ENCODE measurements at regions not wholly inside any gene's neighbourhood (a gene's known extent, or its start where the extent isn't known, plus 50 kb on each side); places are given as distances from the start of the nearest gene placed in this dataset.

DNA sequence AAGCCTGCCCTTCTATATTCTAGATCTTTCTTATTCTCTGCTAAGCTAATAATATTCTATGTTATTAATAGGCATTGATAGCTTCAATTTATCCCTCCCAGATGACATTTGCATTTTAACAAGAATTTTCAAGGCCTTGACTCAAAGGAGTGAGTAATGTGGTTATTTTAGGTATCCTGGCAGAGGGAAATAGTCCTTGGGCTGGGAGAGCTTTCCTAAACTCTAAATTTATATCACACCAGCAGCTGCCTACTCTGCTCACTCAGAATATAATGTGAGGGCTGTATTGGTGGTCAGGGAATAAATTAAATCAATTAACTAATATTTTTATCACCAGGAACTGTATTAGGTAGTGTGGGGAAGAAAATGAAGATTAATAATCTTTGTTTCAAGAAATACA, 74.8 kb upstream of the ADAM23 start:
- Mint-ChIP-seq H3K4me1 (no peaks in the 10 kb centered on the region), H3K4me3 (no peak overlapping the region), H3K27me3 (peaks cover 20% of the 10 kb centered on the region), H3K27ac (no peak overlapping the region), H3K9me3 (peaks cover 14 to 28% of the 10 kb centered on the region in 2 donors)
- DNase-seq (no peak), ATAC-seq (no peak)

- Mint-ChIP-seq H3K4me3 (no peak overlapping the region), H3K27ac (no peak overlapping the region), H3K27me3 (peaks cover 20% of the 10 kb centered on the region), H3K4me1 (no peaks in the 10 kb centered on the region), H3K9me3 (peaks cover 16 to 34% of the 10 kb centered on the region in 2 donors)
- DNase-seq (no peak), ATAC-seq (no peak)
Measured at GRCh38 chr2:206368933-206369569, 74.3 kb upstream of the ADAM23 start.

DNA sequence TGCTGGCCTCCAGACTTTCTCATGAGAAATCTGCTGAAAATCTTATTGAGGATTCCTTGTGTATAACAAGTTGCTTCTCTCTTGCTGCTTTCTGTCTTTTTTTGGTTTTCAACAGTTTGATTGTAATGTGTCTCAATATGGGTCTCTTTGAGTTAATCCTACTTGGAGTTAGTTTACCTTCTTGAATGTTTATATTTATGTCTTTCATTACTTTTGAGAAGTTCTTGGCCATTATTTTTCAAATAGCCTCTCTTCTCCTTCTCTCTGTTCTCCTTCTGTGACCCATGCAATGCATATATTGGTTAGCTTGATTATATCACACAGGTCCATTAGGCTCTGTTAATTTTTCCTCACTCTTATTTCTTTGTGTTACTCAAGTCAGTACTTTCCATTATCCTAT, 67.4 kb upstream of the ADAM23 start:
- no peak overlapping the region for H3K27ac Mint-ChIP-seq
- ATAC-seq: no peak
- H3K4me3 Mint-ChIP-seq: no peak overlapping the region
- H3K27me3 Mint-ChIP-seq: peaks cover under 1% of the 10 kb centered on the region
- no peak for DNase-seq
- H3K9me3 Mint-ChIP-seq: peaks cover 31 to 40% of the 10 kb centered on the region in 2 donors
- H3K4me1 Mint-ChIP-seq: no peaks in the 10 kb centered on the region

DNA sequence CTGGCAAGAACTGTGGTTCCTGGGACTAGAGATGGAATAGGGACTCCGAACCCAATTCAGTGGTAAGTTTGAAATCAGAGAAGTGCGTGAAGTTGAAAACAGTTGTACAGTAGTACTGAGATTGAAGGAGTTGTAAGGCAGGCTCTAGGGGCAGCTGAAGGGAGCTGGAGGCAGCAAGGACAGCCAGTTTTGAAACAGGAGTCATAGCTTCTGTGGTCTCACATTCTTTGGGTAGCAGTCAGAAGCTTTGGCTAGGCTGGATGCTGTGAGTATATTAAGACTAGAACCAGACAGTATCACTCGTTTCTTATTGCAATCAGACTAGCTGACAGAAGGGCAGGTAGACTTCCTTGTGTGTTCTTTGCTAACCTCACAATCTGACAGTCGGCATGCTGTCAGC, 64.5 kb upstream of the ADAM23 start:
- no peak for ATAC-seq
- H3K27ac Mint-ChIP-seq: no peak overlapping the region

GRCh38 chr2:206379266-206379665, 64.1 kb upstream of the ADAM23 start:
- Mint-ChIP-seq H3K27ac (no peak overlapping the region), H3K27me3 (no peaks in the 10 kb centered on the region), H3K4me3 (no peak overlapping the region), H3K4me1 (no peaks in the 10 kb centered on the region), H3K9me3 (peaks cover 19 to 22% of the 10 kb centered on the region in 2 donors)
- DNase-seq (no peak), ATAC-seq (no peak)

More for the DNA sequence above, 64.5 kb upstream of the ADAM23 start:
- no peak for DNase-seq
- Mint-ChIP-seq H3K4me3 (no peak overlapping the region), H3K27me3 (no peaks in the 10 kb centered on the region), H3K9me3 (peaks cover 22% of the 10 kb centered on the region in 2 donors), H3K4me1 (no peaks in the 10 kb centered on the region)

- no peak overlapping the region for H3K4me3 Mint-ChIP-seq
- ATAC-seq (no peak), DNase-seq (no peak)
- no peak overlapping the region for H3K27ac Mint-ChIP-seq
- peaks cover 19 to 22% of the 10 kb centered on the region in 2 donors for H3K9me3 Mint-ChIP-seq
- no peaks in the 10 kb centered on the region for H3K27me3 Mint-ChIP-seq
- no peaks in the 10 kb centered on the region for H3K4me1 Mint-ChIP-seq
Measured at GRCh38 chr2:206379886-206380285, 63.4 kb upstream of the ADAM23 start.

GRCh38 chr2:206381881-206382280, 61.5 kb upstream of the ADAM23 start:
- H3K4me1 Mint-ChIP-seq: no peaks in the 10 kb centered on the region

GRCh38 chr2:206383669-206384068, 59.7 kb upstream of the ADAM23 start:
- H3K27me3 Mint-ChIP-seq: no peaks in the 10 kb centered on the region
- H3K27ac Mint-ChIP-seq: no peak overlapping the region
- H3K4me1 Mint-ChIP-seq: no peaks in the 10 kb centered on the region
- H3K4me3 Mint-ChIP-seq: no peak overlapping the region
- peaks cover 7 to 13% of the 10 kb centered on the region in 2 donors for H3K9me3 Mint-ChIP-seq
- no peak for DNase-seq
- no peak for ATAC-seq

More at GRCh38 chr2:206381881-206382280, 61.5 kb upstream of the ADAM23 start:
- DNase-seq: no peak
- ATAC-seq: no peak
- Mint-ChIP-seq H3K27ac (no peak overlapping the region), H3K9me3 (peaks cover 8 to 13% of the 10 kb centered on the region in 2 donors), H3K27me3 (no peaks in the 10 kb centered on the region), H3K4me3 (no peak overlapping the region)

DNA sequence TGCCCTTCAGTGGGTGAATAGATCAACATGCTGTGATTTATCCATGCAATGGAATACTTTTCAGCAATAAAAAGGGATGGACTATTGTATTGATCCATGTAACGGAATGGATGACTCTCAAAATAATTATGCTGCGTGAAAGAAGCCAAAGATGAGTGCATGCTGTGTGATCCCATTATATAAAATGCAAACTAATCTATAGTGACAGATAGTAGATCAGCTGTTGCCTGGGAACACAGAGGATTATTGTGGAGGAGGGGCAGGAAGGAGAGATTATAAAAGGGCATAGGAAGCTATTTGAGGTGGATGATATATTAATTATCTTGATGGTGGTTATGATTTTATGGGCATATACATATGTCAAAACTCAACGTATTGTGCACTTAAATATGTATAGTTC, 55.5 kb upstream of the ADAM23 start:
- Mint-ChIP-seq H3K27me3 (no peaks in the 10 kb centered on the region), H3K4me3 (no peak overlapping the region), H3K4me1 (no peaks in the 10 kb centered on the region), H3K27ac (no peak overlapping the region), H3K9me3 (no peaks in the 10 kb centered on the region)
- ATAC-seq (no peak), DNase-seq (no peak)

DNA sequence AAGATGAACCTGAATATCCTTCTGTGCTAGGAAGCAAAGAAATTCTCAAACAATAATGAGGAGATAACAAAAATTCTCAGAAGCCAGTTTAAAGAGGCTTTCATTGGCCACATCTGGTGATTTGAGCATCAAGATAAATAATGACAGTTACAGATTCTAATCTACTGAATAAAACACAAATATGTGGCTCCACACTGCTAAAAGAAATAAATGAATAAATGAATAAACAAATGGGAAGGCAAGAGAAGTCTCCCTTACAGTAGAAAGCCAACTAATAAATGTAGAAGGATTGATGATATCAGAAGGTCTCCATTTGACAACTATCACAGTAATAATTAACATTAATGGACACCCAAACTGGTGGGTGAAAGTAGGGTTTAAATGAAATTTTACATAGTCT, 54.6 kb upstream of the ADAM23 start:
- Mint-ChIP-seq H3K27me3 (no peaks in the 10 kb centered on the region), H3K9me3 (peaks cover 0 to 2% of the 10 kb centered on the region in 2 donors), H3K27ac (no peak overlapping the region), H3K4me1 (no peaks in the 10 kb centered on the region), H3K4me3 (no peak overlapping the region)
- ATAC-seq (no peak), DNase-seq (no peak)

- ATAC-seq (no peak), DNase-seq (no peak)
- Mint-ChIP-seq H3K4me1 (no peaks in the 10 kb centered on the region), H3K27ac (no peak overlapping the region), H3K9me3 (peaks cover 0 to 6% of the 10 kb centered on the region in 2 donors), H3K4me3 (no peak overlapping the region), H3K27me3 (no peaks in the 10 kb centered on the region)
Measured at GRCh38 chr2:206389164-206389563, 54.2 kb upstream of the ADAM23 start.

DNA sequence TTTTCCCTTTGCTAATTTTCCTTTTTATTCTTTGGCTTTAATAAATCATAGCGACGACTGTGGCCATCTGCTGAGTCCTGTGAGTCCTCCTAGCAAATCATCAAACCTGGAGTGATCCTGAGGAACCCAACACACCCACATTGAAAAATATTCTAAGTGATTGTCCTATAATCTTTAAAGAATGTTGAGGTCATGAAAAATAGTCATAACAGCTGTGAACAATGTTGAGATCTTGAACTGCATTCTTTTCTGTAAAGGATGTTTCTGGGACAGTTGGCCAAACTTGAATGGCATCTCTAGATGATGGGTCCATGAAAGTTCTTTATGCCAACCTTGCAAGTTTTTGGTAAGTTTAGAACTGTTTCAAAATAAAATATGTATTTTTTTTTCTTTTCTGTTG, 53.2 kb upstream of the ADAM23 start:
- Mint-ChIP-seq H3K4me3 (no peak overlapping the region), H3K27me3 (no peaks in the 10 kb centered on the region), H3K27ac (no peak overlapping the region), H3K4me1 (no peaks in the 10 kb centered on the region), H3K9me3 (peaks cover 4 to 10% of the 10 kb centered on the region in 2 donors)
- ATAC-seq (no peak), DNase-seq (no peak)

DNA sequence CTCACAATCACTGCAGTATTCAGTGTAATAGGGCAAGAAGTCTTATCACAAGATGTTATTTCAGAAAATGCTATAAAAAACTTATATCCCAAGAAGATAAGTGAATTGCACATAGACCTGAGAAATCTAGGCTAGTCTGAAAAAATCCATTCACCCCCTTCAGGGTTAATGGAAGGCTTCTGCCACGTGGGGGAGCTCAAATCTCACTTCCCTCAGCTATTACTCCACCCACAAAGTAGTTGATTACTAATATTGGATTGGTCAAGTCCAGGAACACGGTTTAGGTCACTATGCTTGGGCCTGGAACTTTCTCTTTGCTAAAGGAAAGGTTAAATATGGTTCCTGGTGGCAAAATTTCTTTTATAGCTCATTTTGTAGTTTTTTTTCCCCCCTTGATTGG, 51.2 kb upstream of the ADAM23 start:
- H3K27me3 Mint-ChIP-seq: no peaks in the 10 kb centered on the region
- no peak overlapping the region for H3K4me3 Mint-ChIP-seq
- no peaks in the 10 kb centered on the region for H3K4me1 Mint-ChIP-seq
- DNase-seq: peak; percentile 13 to 18
- no peak overlapping the region for H3K27ac Mint-ChIP-seq
- peak; percentile 60 for ATAC-seq
- H3K9me3 Mint-ChIP-seq: peaks cover 4 to 10% of the 10 kb centered on the region in 2 donors
